LNCAP (cell line): ENCODE measurements at regions not wholly inside any gene's neighbourhood (a gene's known extent, or its start where the extent isn't known, plus 50 kb on each side); places are given as distances from the start of the nearest gene placed in this dataset.

Experiments used
- TF ChIP-seq, protein P1 (sequence below): fragments of 450-650 bp; IDR thresholded peaks from 2 replicates; pipeline ENCODE4 v1.5.1; 2017; ENCODE audit warnings: mild to moderate bottlenecking

DNA sequence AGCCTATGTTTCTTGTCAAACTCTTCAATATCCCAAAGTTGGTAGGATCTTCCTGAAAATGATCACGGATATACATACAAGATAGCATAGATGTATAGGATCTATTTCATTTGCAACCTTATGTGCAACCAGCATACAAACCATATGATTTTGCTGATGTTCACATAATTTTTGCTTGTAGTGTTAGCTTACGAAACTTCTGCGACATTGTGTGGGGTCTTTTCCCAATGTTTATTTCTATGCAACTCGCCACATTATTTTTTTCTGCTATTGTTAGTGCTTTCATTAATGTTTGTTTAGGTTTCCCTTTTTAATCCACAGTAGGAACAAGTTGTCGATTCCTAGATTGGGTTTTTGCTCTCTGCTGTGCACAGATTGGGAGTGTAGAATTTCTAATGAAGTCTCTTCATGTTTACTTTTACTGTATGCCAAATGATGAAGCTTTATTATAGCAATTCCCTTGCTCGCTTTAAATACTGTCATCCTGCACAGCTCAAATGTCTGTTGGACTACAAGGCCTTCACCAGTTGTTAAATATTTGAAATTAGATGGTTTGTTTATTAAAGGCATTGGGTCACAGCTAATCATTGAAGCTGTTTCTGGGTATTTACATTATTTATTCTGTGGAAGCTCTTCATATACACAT lies 257.6 kb upstream of the PCDH7 start:
- TF ChIP-seq, protein P1, sequence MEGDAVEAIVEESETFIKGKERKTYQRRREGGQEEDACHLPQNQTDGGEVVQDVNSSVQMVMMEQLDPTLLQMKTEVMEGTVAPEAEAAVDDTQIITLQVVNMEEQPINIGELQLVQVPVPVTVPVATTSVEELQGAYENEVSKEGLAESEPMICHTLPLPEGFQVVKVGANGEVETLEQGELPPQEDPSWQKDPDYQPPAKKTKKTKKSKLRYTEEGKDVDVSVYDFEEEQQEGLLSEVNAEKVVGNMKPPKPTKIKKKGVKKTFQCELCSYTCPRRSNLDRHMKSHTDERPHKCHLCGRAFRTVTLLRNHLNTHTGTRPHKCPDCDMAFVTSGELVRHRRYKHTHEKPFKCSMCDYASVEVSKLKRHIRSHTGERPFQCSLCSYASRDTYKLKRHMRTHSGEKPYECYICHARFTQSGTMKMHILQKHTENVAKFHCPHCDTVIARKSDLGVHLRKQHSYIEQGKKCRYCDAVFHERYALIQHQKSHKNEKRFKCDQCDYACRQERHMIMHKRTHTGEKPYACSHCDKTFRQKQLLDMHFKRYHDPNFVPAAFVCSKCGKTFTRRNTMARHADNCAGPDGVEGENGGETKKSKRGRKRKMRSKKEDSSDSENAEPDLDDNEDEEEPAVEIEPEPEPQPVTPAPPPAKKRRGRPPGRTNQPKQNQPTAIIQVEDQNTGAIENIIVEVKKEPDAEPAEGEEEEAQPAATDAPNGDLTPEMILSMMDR: no peak

DNA sequence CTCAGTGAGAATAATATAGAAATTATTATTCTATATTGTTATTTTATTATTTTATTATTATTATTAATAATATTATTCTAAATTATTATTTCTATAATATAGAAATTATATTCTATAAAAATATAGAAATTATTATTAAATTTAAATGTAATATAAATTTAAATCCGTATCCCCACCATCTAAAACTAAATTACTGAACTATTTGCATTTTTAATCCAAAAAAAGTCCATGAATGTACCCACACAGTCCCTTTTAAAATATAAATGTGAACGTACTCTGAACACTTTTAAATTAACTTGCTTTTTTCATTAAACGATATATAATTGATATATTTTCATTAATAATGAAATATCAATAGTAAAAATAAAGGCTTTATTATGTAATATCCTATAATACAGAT lies 248.3 kb upstream of the PCDH7 start:
- TF ChIP-seq, protein P1: no peak

DNA sequence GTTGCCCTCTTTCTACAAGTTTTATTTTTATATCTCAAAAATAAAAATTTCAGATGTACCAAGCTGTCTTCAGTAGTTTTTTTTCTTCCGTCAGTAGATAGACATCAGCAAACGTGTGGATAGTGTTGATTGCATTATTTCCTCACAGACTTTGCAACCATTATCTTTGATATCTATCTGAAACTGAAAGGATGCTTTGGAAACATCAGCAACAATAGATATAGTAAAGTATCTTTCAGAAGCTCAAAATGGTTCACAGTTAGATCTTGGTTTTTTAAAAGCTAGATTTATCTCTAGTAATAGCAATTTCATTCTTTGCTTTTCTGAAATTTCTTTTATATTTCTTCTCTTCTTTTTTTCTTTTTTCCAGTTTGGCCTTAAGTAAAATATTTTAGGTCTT lies 246.9 kb upstream of the PCDH7 start:
- TF ChIP-seq, protein P1: no peak

DNA sequence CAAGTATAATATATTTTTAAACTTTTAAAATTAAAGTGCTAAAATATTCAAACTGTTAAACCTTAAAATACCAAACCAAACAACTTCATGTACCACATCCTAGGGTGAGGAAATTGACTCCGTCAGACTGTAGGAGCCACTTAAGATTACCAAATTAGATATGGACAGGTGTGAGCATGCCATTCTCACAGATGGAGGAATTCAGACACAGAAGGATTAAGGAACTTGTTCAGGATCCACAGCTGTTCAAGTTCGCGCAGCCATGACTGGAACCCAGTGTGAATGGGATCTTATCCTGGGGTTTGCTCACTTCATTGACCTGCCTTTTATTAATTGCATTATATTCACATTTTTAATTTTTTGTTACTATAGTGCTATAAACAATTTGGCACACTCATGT lies 224.9 kb upstream of the PCDH7 start:
- TF ChIP-seq, protein P1: no peak

- TF ChIP-seq, protein P1: no peak
These were observed 224.4 kb upstream of the PCDH7 start for GRCh38 chr4:30495651-30496310.

DNA sequence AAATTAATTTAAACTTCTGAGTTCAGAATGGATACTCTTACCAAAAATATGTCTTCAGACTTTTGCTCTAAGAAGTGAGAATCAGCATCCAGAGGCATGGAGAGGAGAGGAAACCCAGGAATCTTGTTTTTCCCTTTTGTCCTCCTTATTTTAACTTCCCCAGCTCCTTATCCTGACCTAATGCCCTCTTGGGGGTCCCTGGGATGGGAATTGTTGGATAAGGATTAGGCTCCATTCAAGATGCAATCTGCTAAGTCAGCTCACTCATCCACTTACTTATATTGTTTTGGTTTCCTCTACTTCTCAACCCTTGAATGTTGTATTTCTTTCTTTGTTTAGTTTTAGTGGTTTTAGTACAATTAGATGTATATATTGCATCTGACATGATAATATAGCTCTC lies 208.4 kb upstream of the PCDH7 start:
- TF ChIP-seq, protein P1: no peak

GRCh38 chr4:30518211-30518610 lies 202.0 kb upstream of the PCDH7 start:
- TF ChIP-seq, protein P1: no peak
